ENCODE measurements at regions not wholly inside any gene's neighbourhood (a gene's known extent, or its start where the extent isn't known, plus 50 kb on each side); places are given as distances from the start of the nearest gene placed in this dataset.

GRCh38 chr1:87239997-87240605 lies 88.6 kb upstream of the LMO4 start:
- Mint-ChIP-seq H3K36me3 (ENCODE audit: low read depth) (no peaks in the 10 kb centered on the region), H3K4me1 (no peaks in the 10 kb centered on the region), H3K27ac (no peak overlapping the region), H3K4me3 (no peak overlapping the region), H3K9me3 (no peaks in the 10 kb centered on the region), H3K27me3 (peaks cover 24% of the 10 kb centered on the region)
- DNase-seq: no peak
- no peak for ATAC-seq (ENCODE audit: low read depth)
- ChIA-PET CTCF (no interaction called here), POLR2A (no interaction called here)
- intact Hi-C loops (cut with micrococcal nuclease): no loop called here
- no peak for TF ChIP-seq CTCF (IDR thresholded peaks at IDR 0.05)

- Mint-ChIP-seq H3K36me3 (ENCODE audit: low read depth) (no peaks in the 10 kb centered on the region), H3K27ac (no peak overlapping the region), H3K4me3 (no peak overlapping the region), H3K9me3 (no peaks in the 10 kb centered on the region), H3K27me3 (peaks cover 22% of the 10 kb centered on the region), H3K4me1 (no peaks in the 10 kb centered on the region)
- ChIA-PET POLR2A (no interaction called here), CTCF (no interaction called here)
- no peak for DNase-seq
- ATAC-seq (ENCODE audit: low read depth): no peak
- intact Hi-C loops (cut with micrococcal nuclease): no loop called here
- TF ChIP-seq CTCF (IDR thresholded peaks at IDR 0.05): no peak
Observed at GRCh38 chr1:87240661-87241285, 87.9 kb upstream of the LMO4 start.

- H3K9me3 Mint-ChIP-seq: no peaks in the 10 kb centered on the region
- ATAC-seq (ENCODE audit: low read depth): no peak
- H3K27me3 Mint-ChIP-seq: peaks cover 10% of the 10 kb centered on the region
- ChIA-PET CTCF (no interaction called here), POLR2A (interaction anchor here (0.9 kb wide), 1 partner anchor 11 kb away, joined by 3 read pairs; no protein-coding TSS in a partner anchor)
- H3K36me3 Mint-ChIP-seq (ENCODE audit: low read depth): no peaks in the 10 kb centered on the region
- H3K4me3 Mint-ChIP-seq: no peak overlapping the region
- no peak for DNase-seq
- TF ChIP-seq CTCF (IDR thresholded peaks at IDR 0.05): no peak
- H3K4me1 Mint-ChIP-seq: no peaks in the 10 kb centered on the region
- no peak overlapping the region for H3K27ac Mint-ChIP-seq
- intact Hi-C loops (cut with micrococcal nuclease): no loop called here
Observed at GRCh38 chr1:87242445-87243185, 86.1 kb upstream of the LMO4 start.

GRCh38 chr1:87243573-87243972 lies 85.1 kb upstream of the LMO4 start:
- ChIA-PET POLR2A (interaction anchor here (0.9 kb wide), 1 partner anchor 12 kb away, joined by 3 read pairs; no protein-coding TSS in a partner anchor), CTCF (no interaction called here)
- Mint-ChIP-seq H3K9me3 (no peaks in the 10 kb centered on the region), H3K4me3 (no peak overlapping the region), H3K27ac (no peak overlapping the region), H3K4me1 (no peaks in the 10 kb centered on the region), H3K36me3 (ENCODE audit: low read depth) (no peaks in the 10 kb centered on the region), H3K27me3 (peaks cover 8% of the 10 kb centered on the region)
- no peak for TF ChIP-seq CTCF (IDR thresholded peaks at IDR 0.05)
- intact Hi-C loops (cut with micrococcal nuclease): no loop called here
- ATAC-seq (ENCODE audit: low read depth) (no peak), DNase-seq (no peak)

GRCh38 chr1:87246436-87246835 lies 82.2 kb upstream of the LMO4 start:
- ATAC-seq (ENCODE audit: low read depth): no peak
- Mint-ChIP-seq H3K4me3 (no peak overlapping the region), H3K9me3 (no peaks in the 10 kb centered on the region), H3K27ac (no peak overlapping the region), H3K36me3 (ENCODE audit: low read depth) (no peaks in the 10 kb centered on the region), H3K4me1 (no peaks in the 10 kb centered on the region), H3K27me3 (peaks cover 13% of the 10 kb centered on the region)
- DNase-seq: no peak
- intact Hi-C loops (cut with micrococcal nuclease): no loop called here
- ChIA-PET CTCF (no interaction called here), POLR2A (no interaction called here)
- no peak for TF ChIP-seq CTCF (IDR thresholded peaks at IDR 0.05)
